ENCODE measurements at regions not wholly inside any gene's neighbourhood (a gene's known extent, or its start where the extent isn't known, plus 50 kb on each side); places are given as distances from the start of the nearest gene placed in this dataset.

DNA sequence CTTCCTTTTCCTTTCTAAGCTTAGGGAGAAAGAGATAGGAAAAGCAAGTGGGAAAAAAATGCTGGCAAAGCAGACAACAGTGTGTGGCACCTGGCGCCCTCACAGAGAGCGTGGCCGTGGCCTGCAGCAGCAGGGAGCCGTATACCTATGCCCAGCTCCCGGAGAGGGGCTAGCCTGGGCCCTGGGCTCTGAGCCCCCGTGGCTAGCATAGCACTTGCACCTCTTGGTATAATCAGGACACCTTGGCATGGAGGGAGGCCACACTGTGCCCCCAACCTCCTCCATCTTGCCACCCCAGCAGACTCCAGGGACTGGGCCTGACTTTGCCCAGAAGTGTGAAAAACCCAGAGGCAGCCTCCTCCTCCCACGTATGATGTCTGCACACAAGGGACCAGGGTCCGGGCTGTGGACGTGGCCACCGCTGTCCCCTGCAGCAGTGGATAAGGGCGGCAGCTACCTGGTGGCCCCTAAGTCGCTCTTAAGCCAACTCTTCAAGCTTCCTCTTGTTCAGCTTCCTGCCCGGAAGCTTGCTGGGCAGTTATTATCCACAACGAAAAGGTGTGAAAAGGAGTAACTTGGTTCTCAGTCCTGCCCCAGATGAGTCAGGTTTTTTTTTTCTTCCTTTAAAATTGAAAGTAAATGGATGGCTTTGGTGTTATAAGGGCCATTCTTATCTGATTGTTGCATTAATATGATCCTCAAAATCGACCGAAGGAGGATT is 249.1 kb upstream of the PITRM1 start:
- TF ChIP-seq POLR2A (IDR thresholded peaks at IDR 0.05), result no peak
- TF ChIP-seq, protein P1, sequence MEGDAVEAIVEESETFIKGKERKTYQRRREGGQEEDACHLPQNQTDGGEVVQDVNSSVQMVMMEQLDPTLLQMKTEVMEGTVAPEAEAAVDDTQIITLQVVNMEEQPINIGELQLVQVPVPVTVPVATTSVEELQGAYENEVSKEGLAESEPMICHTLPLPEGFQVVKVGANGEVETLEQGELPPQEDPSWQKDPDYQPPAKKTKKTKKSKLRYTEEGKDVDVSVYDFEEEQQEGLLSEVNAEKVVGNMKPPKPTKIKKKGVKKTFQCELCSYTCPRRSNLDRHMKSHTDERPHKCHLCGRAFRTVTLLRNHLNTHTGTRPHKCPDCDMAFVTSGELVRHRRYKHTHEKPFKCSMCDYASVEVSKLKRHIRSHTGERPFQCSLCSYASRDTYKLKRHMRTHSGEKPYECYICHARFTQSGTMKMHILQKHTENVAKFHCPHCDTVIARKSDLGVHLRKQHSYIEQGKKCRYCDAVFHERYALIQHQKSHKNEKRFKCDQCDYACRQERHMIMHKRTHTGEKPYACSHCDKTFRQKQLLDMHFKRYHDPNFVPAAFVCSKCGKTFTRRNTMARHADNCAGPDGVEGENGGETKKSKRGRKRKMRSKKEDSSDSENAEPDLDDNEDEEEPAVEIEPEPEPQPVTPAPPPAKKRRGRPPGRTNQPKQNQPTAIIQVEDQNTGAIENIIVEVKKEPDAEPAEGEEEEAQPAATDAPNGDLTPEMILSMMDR (IDR thresholded peaks at IDR 0.05), result no peak

All from transverse colon (tissue), 3 donors.